Panc1 (cell line): ENCODE measurements at regions not wholly inside any gene's neighbourhood (a gene's known extent, or its start where the extent isn't known, plus 50 kb on each side); places are given as distances from the start of the nearest gene placed in this dataset.

Experiments used
- ATAC-seq: fragments of 200-7000 bp; cut with Tn5 transposase; 2 replicates; pipeline ENCODE4 v1.9.1; 2020; ENCODE audit warnings: mild to moderate bottlenecking, moderate library complexity
- BruUV-seq: library from RNA; stranded (reverse); fragments of 400-500 nt; replicated peaks from 2 replicates; lab custom pipeline; 2021; lab: Mats Ljungman, UMichigan
- CTCF ChIA-PET: fragments of 300-600 bp; sonication (Branson Sonifier 250); formaldehyde crosslinking; loops from one replicate; lab custom pipeline; 2022; ENCODE audit warnings: antibody characterized with exemption; lab: Charles Lee
- POLR2A ChIA-PET: fragments of 300-600 bp; sonication (Branson Sonifier 250); formaldehyde crosslinking; loops from one replicate; lab custom pipeline; 2022; ENCODE audit warnings: antibody characterized with exemption; lab: Charles Lee
- DNase-seq: peaks from one replicate; pipeline ENCODE4 v3.0.0-alpha.2; 2010; ENCODE audit warnings: low read depth, low spot score
- H3K27ac ChIP-seq: 2 replicates; pipeline ENCODE4 v1.5.1; 2011; ENCODE audit warnings: mild to moderate bottlenecking, low read length, inconsistent platforms
- H3K27me3 ChIP-seq: fragments of 200-500 bp; sonication (Bioruptor generic); 2 replicates; pipeline ENCODE4 v1.6.0; 2014; ENCODE audit warnings: low read length, inconsistent platforms; ENCODE audit not compliant: control insufficient read depth, insufficient read depth
- H3K36me3 ChIP-seq: fragments of 200-500 bp; sonication (Bioruptor generic); 2 replicates; pipeline ENCODE4 v1.5.1; 2014; ENCODE audit warnings: inconsistent platforms, mild to moderate bottlenecking, low read length, moderate library complexity; ENCODE audit not compliant: control insufficient read depth, insufficient read depth
- H3K4me1 ChIP-seq: 2 replicates; pipeline ENCODE4 v1.5.1; 2011; ENCODE audit warnings: inconsistent platforms, mild to moderate bottlenecking, low read length, moderate library complexity; ENCODE audit not compliant: control insufficient read depth, insufficient read depth
- H3K4me3 ChIP-seq, 2 experiments: 2 replicates each; pipeline ENCODE4 v1.5.1; 2011 to 2012; ENCODE audit warnings: low read depth in 2 of 2, low read length in 2 of 2, mild to moderate bottlenecking in 2 of 2, inconsistent platforms in 1 of 2, moderate library complexity in 1 of 2
- H3K9me3 ChIP-seq: fragments of 200-500 bp; sonication (Bioruptor generic); 2 replicates; pipeline ENCODE4 v1.5.1; 2014; ENCODE audit warnings: low read depth, mild to moderate bottlenecking, inconsistent platforms, low read length, moderate library complexity; ENCODE audit not compliant: control insufficient read depth, insufficient read depth
- CTCF ChIP-seq: fragments of 450-650 bp; IDR thresholded peaks from 2 replicates; pipeline ENCODE4 v1.5.1; 2017; ENCODE audit warnings: mild to moderate bottlenecking
- POLR2AphosphoS5 ChIP-seq: IDR thresholded peaks from 2 replicates; pipeline ENCODE4 v1.6.1; 2012; ENCODE audit warnings: mild to moderate bottlenecking, low read depth, low read length, moderate library complexity
- REST ChIP-seq, 2 experiments: IDR thresholded peaks; 2 replicates each; pipeline ENCODE4 v1.6.1; 2011 to 2012; ENCODE audit warnings: low read depth in 2 of 2, control low read depth in 1 of 2, low read length in 1 of 2, mild to moderate bottlenecking in 1 of 2, moderate library complexity in 1 of 2; ENCODE audit not compliant: insufficient read depth in 1 of 2
- SIN3A ChIP-seq: IDR thresholded peaks from 2 replicates; pipeline ENCODE4 v1.6.1; 2012; ENCODE audit warnings: low read depth, mild to moderate bottlenecking, low read length, moderate library complexity, borderline replicate concordance; ENCODE audit not compliant: insufficient read depth
- TCF7L2 ChIP-seq: IDR thresholded peaks from 2 replicates; pipeline ENCODE4 v1.6.1; 2011; ENCODE audit warnings: mild to moderate bottlenecking, low read depth, low read length, inconsistent platforms
- in situ Hi-C: cut with HindIII; loops from 2 replicates; pipeline ENCODE4 v1.10.0; 2016; ENCODE audit warnings: low sequenced_read_pairs, low pct_unique_long_range_greater_than_20kb
- intact Hi-C: fragments of 100-400 bp; cut with micrococcal nuclease; formaldehyde crosslinking; loops from one replicate; pipeline ENCODE4 v1.10.0; 2022; ENCODE audit not compliant: unreplicated experiment

- ChIA-PET POLR2A (no interaction called here), CTCF (no interaction called here)
- no TSS peak for BruUV-seq
- no peak for ATAC-seq
- in situ Hi-C loops (no loop called here), intact Hi-C loops (no loop called here)
- H3K27me3 ChIP-seq, result peaks cover 16% of the 10 kb centered on the region
- no peaks in the 10 kb centered on the region for H3K36me3 ChIP-seq
- H3K9me3 ChIP-seq, result no peaks in the 10 kb centered on the region
- no peak overlapping the region for H3K27ac ChIP-seq
- no peak overlapping the region for H3K4me3 ChIP-seq
- no peak for DNase-seq
- H3K4me1 ChIP-seq, result no peaks in the 10 kb centered on the region
- TF ChIP-seq SIN3A, result no peak
- TF ChIP-seq REST (IDR thresholded peaks at IDR 0.05; ENCODE audit: insufficient read depth in 1 of 2, low read depth in 2 of 2, low read length in 1 of 2), result no peak
- no peak for TF ChIP-seq CTCF
- TF ChIP-seq TCF7L2, result no peak
- no peak for TF ChIP-seq POLR2AphosphoS5
Measured at GRCh38 chr1:36652011-36652410, 169.3 kb upstream of the CSF3R start.

GRCh38 chr1:36651176-36651910 lies 168.6 kb upstream of the CSF3R start:
- peaks cover 16% of the 10 kb centered on the region for H3K27me3 ChIP-seq
- no peaks in the 10 kb centered on the region for H3K4me1 ChIP-seq
- intact Hi-C loops (no loop called here), in situ Hi-C loops (no loop called here)
- POLR2A ChIA-PET, result no interaction called here
- no peaks in the 10 kb centered on the region for H3K9me3 ChIP-seq
- DNase-seq (no peak), ATAC-seq (no peak)
- H3K4me3 ChIP-seq, result no peak overlapping the region
- CTCF ChIA-PET, result interaction anchor here (0.6 to 0.7 kb wide), 3 partner anchors 46 to 100 kb away, joined by 4 to 5 read pairs (median 4); no protein-coding TSS in a partner anchor
- H3K27ac ChIP-seq, result no peak overlapping the region
- no peaks in the 10 kb centered on the region for H3K36me3 ChIP-seq
- TF ChIP-seq TCF7L2 (no peak), SIN3A (no peak), REST (IDR thresholded peaks at IDR 0.05; ENCODE audit: insufficient read depth in 1 of 2, low read depth in 2 of 2, low read length in 1 of 2) (no peak), POLR2AphosphoS5 (no peak), CTCF (no peak)
- no TSS peak for BruUV-seq
